Caco-2 (cell line): ENCODE measurements at regions not wholly inside any gene's neighbourhood (a gene's known extent, or its start where the extent isn't known, plus 50 kb on each side); places are given as distances from the start of the nearest gene placed in this dataset.

Experiments
- BruUV-seq: library from RNA; stranded (reverse); fragments of 400-500 nt; replicated peaks from 2 replicates; lab custom pipeline; 2021; lab: Mats Ljungman, UMichigan
- CTCF ChIA-PET: fragments of 300-600 bp; sonication (Branson Sonifier 250); formaldehyde crosslinking; loops from one replicate; lab custom pipeline; 2022; ENCODE audit warnings: antibody characterized with exemption; lab: Charles Lee
- POLR2A ChIA-PET: fragments of 300-600 bp; sonication (Branson Sonifier 250); formaldehyde crosslinking; loops from one replicate; lab custom pipeline; 2022; ENCODE audit warnings: antibody characterized with exemption; lab: Charles Lee
- DNase-seq, 2 experiments: peaks; one replicate each; pipeline versions ENCODE4 v3.0.0 to v3.0.0-alpha.2; 2020 to 2022
- H3K27me3 ChIP-seq: replicated peaks from 2 replicates; pipeline ENCODE4 v1.6.0; 2011; ENCODE audit warnings: low read length; ENCODE audit not compliant: control insufficient read depth, insufficient read depth
- H3K36me3 ChIP-seq: 2 replicates; pipeline ENCODE4 v1.5.1; 2011; ENCODE audit warnings: low read length; ENCODE audit not compliant: control insufficient read depth, insufficient read depth
- H3K4me1 ChIP-seq: fragments of 250-450 bp; sonication (Bioruptor Pico); 2 replicates; pipeline ENCODE4 v1.5.1; 2020; ENCODE audit warnings: mild to moderate bottlenecking
- H3K4me3 ChIP-seq: 2 replicates; pipeline ENCODE4 v1.5.1; 2011; ENCODE audit warnings: low read depth, mild to moderate bottlenecking, control low read depth, low read length
- H3K9me3 ChIP-seq: fragments of 250-450 bp; sonication (Bioruptor Pico); 2 replicates; pipeline ENCODE4 v1.5.1; 2020; ENCODE audit warnings: mild to moderate bottlenecking, moderate library complexity
- H3K27ac Mint-ChIP-seq: one replicate; pipeline ENCODE4 v1.8.0; 2022; ENCODE audit warnings: mixed read lengths; ENCODE audit not compliant: unreplicated experiment
- H3K27me3 Mint-ChIP-seq: one replicate; pipeline ENCODE4 v1.8.0; 2022; ENCODE audit warnings: mixed read lengths; ENCODE audit not compliant: insufficient read depth, unreplicated experiment
- H3K36me3 Mint-ChIP-seq: one replicate; pipeline ENCODE4 v1.8.0; 2022; ENCODE audit warnings: mild to moderate bottlenecking, mixed read lengths; ENCODE audit not compliant: insufficient read depth, unreplicated experiment
- H3K4me1 Mint-ChIP-seq: one replicate; pipeline ENCODE4 v1.8.0; 2022; ENCODE audit warnings: low read depth, mixed read lengths; ENCODE audit not compliant: unreplicated experiment
- H3K4me3 Mint-ChIP-seq: one replicate; pipeline ENCODE4 v1.8.0; 2022; ENCODE audit warnings: mild to moderate bottlenecking, moderate library complexity, mixed read lengths; ENCODE audit not compliant: unreplicated experiment
- H3K9me3 Mint-ChIP-seq: one replicate; pipeline ENCODE4 v1.8.0; 2022; ENCODE audit warnings: mixed read lengths; ENCODE audit not compliant: unreplicated experiment
- intact Hi-C: fragments of 100-400 bp; cut with micrococcal nuclease; formaldehyde crosslinking; loops from one replicate; pipeline ENCODE4 v1.10.0; 2022; ENCODE audit not compliant: unreplicated experiment
- TF ChIP-seq, protein P1 (sequence below), 2 experiments: fragments of 200-600 bp in 1 of 2; IDR thresholded peaks; 1 replicate in 1 of 2; 2 replicates in 1 of 2; pipeline versions ENCODE4 v1.5.1 to v1.8.0; 2011 to 2022; ENCODE audit warnings: antibody characterized with exemption in 1 of 2, control low read depth in 1 of 2, inconsistent platforms in 1 of 2, low read depth in 1 of 2, low read length in 1 of 2, mild to moderate bottlenecking in 1 of 2, moderate library complexity in 1 of 2; ENCODE audit not compliant: insufficient read depth in 1 of 2, severe bottlenecking in 1 of 2, unreplicated experiment in 1 of 2

DNA sequence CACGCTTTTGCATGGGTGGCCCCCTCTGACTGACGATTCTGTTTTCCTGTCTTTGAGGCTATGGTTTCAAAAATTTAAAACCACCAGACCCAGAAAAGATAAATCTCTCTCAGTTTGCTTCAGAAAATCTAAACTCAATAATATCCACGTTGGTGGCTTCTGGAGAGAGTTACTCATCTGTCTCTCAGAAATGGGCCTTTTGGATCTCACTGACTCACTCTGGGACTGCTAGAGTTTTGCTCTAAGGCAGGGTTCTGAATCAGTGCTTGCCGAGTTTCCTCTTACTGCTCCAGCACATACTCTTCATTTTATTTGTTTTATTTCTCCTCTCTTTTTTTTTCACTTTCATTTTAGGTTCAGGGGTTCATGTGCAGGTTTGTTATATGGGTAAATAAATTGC lies 305.7 kb downstream of the BLID start:
- Mint-ChIP-seq H3K4me1 (no peaks in the 10 kb centered on the region), H3K4me3 (no peak overlapping the region), H3K36me3 (no peaks in the 10 kb centered on the region), H3K27me3 (no peaks in the 10 kb centered on the region), H3K27ac (no peak overlapping the region), H3K9me3 (peaks cover 32% of the 10 kb centered on the region)
- H3K36me3 ChIP-seq = no peaks in the 10 kb centered on the region
- TF ChIP-seq, protein P1, sequence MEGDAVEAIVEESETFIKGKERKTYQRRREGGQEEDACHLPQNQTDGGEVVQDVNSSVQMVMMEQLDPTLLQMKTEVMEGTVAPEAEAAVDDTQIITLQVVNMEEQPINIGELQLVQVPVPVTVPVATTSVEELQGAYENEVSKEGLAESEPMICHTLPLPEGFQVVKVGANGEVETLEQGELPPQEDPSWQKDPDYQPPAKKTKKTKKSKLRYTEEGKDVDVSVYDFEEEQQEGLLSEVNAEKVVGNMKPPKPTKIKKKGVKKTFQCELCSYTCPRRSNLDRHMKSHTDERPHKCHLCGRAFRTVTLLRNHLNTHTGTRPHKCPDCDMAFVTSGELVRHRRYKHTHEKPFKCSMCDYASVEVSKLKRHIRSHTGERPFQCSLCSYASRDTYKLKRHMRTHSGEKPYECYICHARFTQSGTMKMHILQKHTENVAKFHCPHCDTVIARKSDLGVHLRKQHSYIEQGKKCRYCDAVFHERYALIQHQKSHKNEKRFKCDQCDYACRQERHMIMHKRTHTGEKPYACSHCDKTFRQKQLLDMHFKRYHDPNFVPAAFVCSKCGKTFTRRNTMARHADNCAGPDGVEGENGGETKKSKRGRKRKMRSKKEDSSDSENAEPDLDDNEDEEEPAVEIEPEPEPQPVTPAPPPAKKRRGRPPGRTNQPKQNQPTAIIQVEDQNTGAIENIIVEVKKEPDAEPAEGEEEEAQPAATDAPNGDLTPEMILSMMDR (IDR thresholded peaks at IDR 0.05; ENCODE audit: insufficient read depth in 1 of 2, low read depth in 1 of 2, low read length in 1 of 2, severe bottlenecking in 1 of 2, unreplicated experiment in 1 of 2) = no peak
- CTCF ChIA-PET = no interaction called here
- intact Hi-C loops = no loop called here
- no peaks in the 10 kb centered on the region for H3K27me3 ChIP-seq
- no peak overlapping the region for H3K4me3 ChIP-seq
- H3K4me1 ChIP-seq = no peaks in the 10 kb centered on the region
- H3K9me3 ChIP-seq = peaks cover 16% of the 10 kb centered on the region
- POLR2A ChIA-PET = no interaction called here
- no TSS peak for BruUV-seq
- no peak for DNase-seq

DNA sequence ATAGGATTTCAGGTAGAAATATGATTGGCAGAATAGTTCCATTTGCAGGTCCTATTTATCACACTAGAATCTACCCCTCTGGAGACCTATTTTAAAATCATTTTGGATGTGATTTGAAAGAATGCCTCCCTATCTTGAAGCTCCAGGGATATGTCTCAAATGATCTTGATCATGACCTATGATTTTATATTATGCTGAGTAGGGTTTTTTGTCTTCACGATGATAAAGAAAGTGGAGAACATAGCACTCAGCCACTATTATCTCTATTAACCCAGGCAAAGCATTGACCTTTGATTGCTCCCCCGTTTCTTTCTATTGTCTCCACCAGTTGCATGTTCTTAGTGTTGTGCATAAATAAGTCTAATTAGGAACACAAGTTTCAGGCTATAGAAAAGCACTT lies 307.9 kb downstream of the BLID start:
- Mint-ChIP-seq H3K9me3 (peaks cover 31% of the 10 kb centered on the region), H3K36me3 (no peaks in the 10 kb centered on the region), H3K4me3 (no peak overlapping the region), H3K4me1 (no peaks in the 10 kb centered on the region), H3K27ac (no peak overlapping the region), H3K27me3 (peaks cover 3% of the 10 kb centered on the region)
- TF ChIP-seq, protein P1 (IDR thresholded peaks at IDR 0.05; ENCODE audit: insufficient read depth in 1 of 2, low read depth in 1 of 2, low read length in 1 of 2, severe bottlenecking in 1 of 2, unreplicated experiment in 1 of 2) = no peak
- CTCF ChIA-PET = no interaction called here
- Histone ChIP-seq H3K4me3 (no peak overlapping the region), H3K27me3 (no peaks in the 10 kb centered on the region), H3K9me3 (peaks cover 12% of the 10 kb centered on the region), H3K36me3 (no peaks in the 10 kb centered on the region), H3K4me1 (no peaks in the 10 kb centered on the region)
- BruUV-seq = no TSS peak
- DNase-seq = no peak
- intact Hi-C loops = no loop called here
- POLR2A ChIA-PET = no interaction called here

DNA sequence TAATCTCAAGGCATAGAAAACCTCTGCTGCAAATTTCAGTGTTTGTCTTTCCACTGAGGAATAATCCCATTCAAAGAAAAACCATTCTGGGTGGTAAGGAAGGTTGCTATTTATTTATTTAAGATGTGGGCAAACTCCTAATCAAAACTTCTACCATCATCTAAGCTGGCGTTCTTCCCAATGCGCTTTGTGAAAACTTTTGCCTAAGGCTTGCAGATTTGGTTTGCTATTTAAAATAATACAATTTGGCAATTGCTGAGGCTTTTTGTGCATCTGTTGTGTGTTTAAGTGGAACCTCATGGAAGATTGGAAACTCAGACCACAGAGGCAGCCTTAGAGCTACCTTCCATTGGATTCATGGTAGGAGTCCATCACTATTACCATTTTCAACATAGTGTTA lies 309.0 kb downstream of the BLID start:
- H3K9me3 Mint-ChIP-seq = peaks cover 20% of the 10 kb centered on the region
- Histone ChIP-seq H3K9me3 (peaks cover 4% of the 10 kb centered on the region; the same call in 1 of the 2 replicates), H3K27me3 (no peaks in the 10 kb centered on the region), H3K4me3 (no peak overlapping the region), H3K36me3 (no peaks in the 10 kb centered on the region), H3K4me1 (no peaks in the 10 kb centered on the region)
- TF ChIP-seq, protein P1 (IDR thresholded peaks at IDR 0.05; ENCODE audit: insufficient read depth in 1 of 2, low read depth in 1 of 2, low read length in 1 of 2, severe bottlenecking in 1 of 2, unreplicated experiment in 1 of 2) = no peak
- no peaks in the 10 kb centered on the region for H3K4me1 Mint-ChIP-seq
- ChIA-PET POLR2A (no interaction called here), CTCF (no interaction called here)
- no peak overlapping the region for H3K4me3 Mint-ChIP-seq
- no peak for DNase-seq
- H3K36me3 Mint-ChIP-seq = no peaks in the 10 kb centered on the region
- BruUV-seq = no TSS peak
- H3K27ac Mint-ChIP-seq = no peak overlapping the region
- intact Hi-C loops = no loop called here
- peaks cover 5% of the 10 kb centered on the region for H3K27me3 Mint-ChIP-seq
